Esophagus (tissue), 2 donors: ENCODE measurements at regions not wholly inside any gene's neighbourhood (a gene's known extent, or its start where the extent isn't known, plus 50 kb on each side); places are given as distances from the start of the nearest gene placed in this dataset.

Experiments used
- H3K27ac ChIP-seq, 2 donors: one replicate each; pipeline ENCODE4 v1.5.1; 2013; ENCODE audit warnings: low read depth in 2 of 2, mild to moderate bottlenecking in 2 of 2, inconsistent platforms in 1 of 2, low read length in 1 of 2, moderate library complexity in 1 of 2
- H3K27me3 ChIP-seq, 2 donors: one replicate each; pipeline ENCODE4 v1.6.1; 2013; ENCODE audit warnings: low read length in 2 of 2, control low read depth in 1 of 2, mild to moderate bottlenecking in 1 of 2; ENCODE audit not compliant: insufficient read depth in 2 of 2, control insufficient read depth in 1 of 2
- H3K36me3 ChIP-seq, 2 donors: one replicate each; pipeline ENCODE4 v1.6.1; 2013; ENCODE audit warnings: low read length in 1 of 2; ENCODE audit not compliant: control insufficient read depth in 2 of 2, insufficient read depth in 2 of 2
- H3K4me1 ChIP-seq, 2 donors: one replicate each; pipeline ENCODE4 v1.6.1; 2013; ENCODE audit warnings: low read length in 1 of 2; ENCODE audit not compliant: control insufficient read depth in 2 of 2, insufficient read depth in 2 of 2
- H3K4me3 ChIP-seq, 2 donors: one replicate each; pipeline ENCODE4 v1.5.1; 2013; ENCODE audit warnings: low read length in 2 of 2, mild to moderate bottlenecking in 2 of 2, low read depth in 1 of 2, moderate library complexity in 1 of 2
- H3K9me3 ChIP-seq, 2 donors: one replicate each; pipeline ENCODE4 v1.6.1; 2013; ENCODE audit warnings: mild to moderate bottlenecking in 2 of 2, low read depth in 1 of 2, low read length in 1 of 2, moderate library complexity in 1 of 2; ENCODE audit not compliant: control insufficient read depth in 2 of 2, insufficient read depth in 1 of 2
- WGBS, 2 donors: extraction: QIAGEN DNeasy Blood & Tissue Kit; methylation state at CpG; one replicate each; pipeline ENCODE4 v1.1.7; 2013; 5-methylcytosine and 5-hydroxymethylcytosine counted together
- donor health status: healthy with polysubstance abuse.
- donor health status: Bipolar disorder and iron deficiency.

- peaks cover 3% of the 10 kb centered on the region in 2 donors for H3K9me3 ChIP-seq
- H3K4me1 ChIP-seq = no peaks in the 10 kb centered on the region
- H3K4me3 ChIP-seq = no peak overlapping the region
- no peaks in the 10 kb centered on the region for H3K36me3 ChIP-seq
- 94 to 97% methylated on average over 4 of the region's 4 CpGs for WGBS, 2 donors
- H3K27ac ChIP-seq = no peak overlapping the region
- H3K27me3 ChIP-seq = no peaks in the 10 kb centered on the region
Measured at GRCh38 chr6:43946641-43947363, 176.8 kb downstream of the VEGFA start.

GRCh38 chr6:43945768-43946080, 175.7 kb downstream of the VEGFA start:
- Histone ChIP-seq H3K27me3 (no peaks in the 10 kb centered on the region), H3K4me3 (no peak overlapping the region), H3K4me1 (no peaks in the 10 kb centered on the region), H3K36me3 (no peaks in the 10 kb centered on the region), H3K9me3 (peaks cover 3% of the 10 kb centered on the region in 2 donors), H3K27ac (no peak overlapping the region)
- 77 to 78% methylated on average over 2 of the region's 2 CpGs for WGBS, 2 donors

GRCh38 chr6:43944908-43945767, 175.1 kb downstream of the VEGFA start:
- H3K4me1 ChIP-seq = no peaks in the 10 kb centered on the region
- H3K9me3 ChIP-seq = peaks cover 3% of the 10 kb centered on the region in 2 donors
- no peak overlapping the region for H3K4me3 ChIP-seq
- no peaks in the 10 kb centered on the region for H3K27me3 ChIP-seq
- H3K36me3 ChIP-seq = no peaks in the 10 kb centered on the region
- 75 to 78% methylated on average over 2 of the region's 2 CpGs for WGBS, 2 donors
- H3K27ac ChIP-seq = no peak overlapping the region

- 71 to 76% methylated on average over 6 of the region's 6 CpGs for WGBS, 2 donors
- no peaks in the 10 kb centered on the region for H3K27me3 ChIP-seq
- H3K4me3 ChIP-seq = no peak overlapping the region
- H3K4me1 ChIP-seq = no peaks in the 10 kb centered on the region
- H3K9me3 ChIP-seq = peaks cover 3% of the 10 kb centered on the region in 2 donors
- no peak overlapping the region for H3K27ac ChIP-seq
- no peaks in the 10 kb centered on the region for H3K36me3 ChIP-seq
Measured at GRCh38 chr6:43943781-43944250, 173.8 kb downstream of the VEGFA start.

- Histone ChIP-seq H3K9me3 (peaks cover 3% of the 10 kb centered on the region in 2 donors), H3K27ac (no peak overlapping the region), H3K27me3 (no peaks in the 10 kb centered on the region), H3K4me1 (no peaks in the 10 kb centered on the region), H3K4me3 (no peak overlapping the region), H3K36me3 (no peaks in the 10 kb centered on the region)
- 95 to 98% methylated on average over 5 of the region's 5 CpGs for WGBS, 2 donors
Measured at GRCh38 chr6:43943099-43943766, 173.2 kb downstream of the VEGFA start.

- H3K4me3 ChIP-seq = no peak overlapping the region
- H3K4me1 ChIP-seq = no peaks in the 10 kb centered on the region
- 89 to 90% methylated on average over 3 of the region's 3 CpGs for WGBS, 2 donors
- no peak overlapping the region for H3K27ac ChIP-seq
- H3K27me3 ChIP-seq = no peaks in the 10 kb centered on the region
- no peaks in the 10 kb centered on the region for H3K36me3 ChIP-seq
- H3K9me3 ChIP-seq = peaks cover 3% of the 10 kb centered on the region in 2 donors
Measured at GRCh38 chr6:43942616-43943015, 172.6 kb downstream of the VEGFA start.

- no peaks in the 10 kb centered on the region for H3K4me1 ChIP-seq
- WGBS, 2 donors = 75 to 85% methylated on average over 5 of the region's 5 CpGs
- no peak overlapping the region for H3K27ac ChIP-seq
- no peak overlapping the region for H3K4me3 ChIP-seq
- H3K9me3 ChIP-seq = peaks cover 3% of the 10 kb centered on the region in 2 donors
- H3K36me3 ChIP-seq = no peaks in the 10 kb centered on the region
- H3K27me3 ChIP-seq = no peaks in the 10 kb centered on the region
Measured at GRCh38 chr6:43942011-43942442, 172.0 kb downstream of the VEGFA start.

- H3K27ac ChIP-seq = no peak overlapping the region
- no peaks in the 10 kb centered on the region for H3K36me3 ChIP-seq
- H3K27me3 ChIP-seq = no peaks in the 10 kb centered on the region
- H3K4me1 ChIP-seq = no peaks in the 10 kb centered on the region
- peaks cover 1 to 3% of the 10 kb centered on the region in 2 donors for H3K9me3 ChIP-seq
- 86 to 94% methylated on average over 5 of the region's 5 CpGs for WGBS, 2 donors
- no peak overlapping the region for H3K4me3 ChIP-seq
Measured at GRCh38 chr6:43941174-43941573, 171.2 kb downstream of the VEGFA start.

- no peak overlapping the region for H3K4me3 ChIP-seq
- peaks cover 0 to 3% of the 10 kb centered on the region in 2 donors for H3K9me3 ChIP-seq
- H3K4me1 ChIP-seq = no peaks in the 10 kb centered on the region
- no peaks in the 10 kb centered on the region for H3K27me3 ChIP-seq
- 92 to 97% methylated on average over 10 of the region's 10 CpGs for WGBS, 2 donors
- H3K36me3 ChIP-seq = no peaks in the 10 kb centered on the region
- H3K27ac ChIP-seq = no peak overlapping the region
Measured at GRCh38 chr6:43940393-43941087, 170.5 kb downstream of the VEGFA start.
